Bronchial epithelial cell (primary cell): ENCODE measurements at regions not wholly inside any gene's neighbourhood (a gene's known extent, or its start where the extent isn't known, plus 50 kb on each side); places are given as distances from the start of the nearest gene placed in this dataset.
A peak's percentile ranks its signal among the peaks of the same experiment; 100 is the strongest.

Source experiments
- DNase-seq: peaks from one replicate; pipeline ENCODE4 v3.0.0-alpha.2; 2010; ENCODE audit warnings: low read depth
- FAIRE-seq: peaks from 2 replicates; lab custom pipeline; 2011; peaks lifted over from hg19 to GRCh38; lab: Jason Lieb, UNC
- H3K27me3 ChIP-seq: 2 replicates; pipeline ENCODE4 v1.5.1; 2011; ENCODE audit warnings: low read length; ENCODE audit not compliant: control insufficient read depth, insufficient read depth
- H3K36me3 ChIP-seq: 2 replicates; pipeline ENCODE4 v1.5.1; 2011; ENCODE audit warnings: low read length; ENCODE audit not compliant: control insufficient read depth, insufficient read depth
- H3K4me3 ChIP-seq: 2 replicates; pipeline ENCODE4 v1.5.1; 2011; ENCODE audit warnings: mild to moderate bottlenecking, low read depth, low read length, control low read depth
- TF ChIP-seq, protein P1 (sequence below): IDR thresholded peaks from 2 replicates; pipeline ENCODE4 v1.5.1; 2011; ENCODE audit warnings: mild to moderate bottlenecking, moderate library complexity, low read length, control low read depth, inconsistent platforms; ENCODE audit not compliant: insufficient read depth, severe bottlenecking

DNA sequence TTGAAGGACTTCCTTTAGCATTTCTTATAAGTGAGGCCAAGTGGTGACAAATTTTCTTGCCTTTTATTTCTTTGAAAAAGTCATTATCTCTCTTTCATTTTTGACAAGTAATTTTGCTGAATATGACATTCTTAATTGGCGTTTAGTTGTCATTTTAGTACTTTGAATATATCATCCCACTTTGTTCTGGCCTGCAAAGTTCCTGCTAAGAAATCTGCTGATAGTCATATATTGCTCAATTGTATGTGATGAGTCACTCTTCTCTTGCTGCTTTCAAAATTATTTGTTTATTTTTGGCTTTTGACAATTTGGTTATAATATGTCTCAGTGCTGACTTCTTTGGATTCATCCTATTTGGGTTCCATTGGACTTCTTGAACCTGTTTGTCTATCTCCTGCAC, 312.6 kb downstream of the DUSP10 start:
- no peak overlapping the region for H3K4me3 ChIP-seq
- no peaks in the 10 kb centered on the region for H3K27me3 ChIP-seq
- no peak for FAIRE-seq
- peak; percentile 89 for DNase-seq
- no peaks in the 10 kb centered on the region for H3K36me3 ChIP-seq
- TF ChIP-seq, protein P1, sequence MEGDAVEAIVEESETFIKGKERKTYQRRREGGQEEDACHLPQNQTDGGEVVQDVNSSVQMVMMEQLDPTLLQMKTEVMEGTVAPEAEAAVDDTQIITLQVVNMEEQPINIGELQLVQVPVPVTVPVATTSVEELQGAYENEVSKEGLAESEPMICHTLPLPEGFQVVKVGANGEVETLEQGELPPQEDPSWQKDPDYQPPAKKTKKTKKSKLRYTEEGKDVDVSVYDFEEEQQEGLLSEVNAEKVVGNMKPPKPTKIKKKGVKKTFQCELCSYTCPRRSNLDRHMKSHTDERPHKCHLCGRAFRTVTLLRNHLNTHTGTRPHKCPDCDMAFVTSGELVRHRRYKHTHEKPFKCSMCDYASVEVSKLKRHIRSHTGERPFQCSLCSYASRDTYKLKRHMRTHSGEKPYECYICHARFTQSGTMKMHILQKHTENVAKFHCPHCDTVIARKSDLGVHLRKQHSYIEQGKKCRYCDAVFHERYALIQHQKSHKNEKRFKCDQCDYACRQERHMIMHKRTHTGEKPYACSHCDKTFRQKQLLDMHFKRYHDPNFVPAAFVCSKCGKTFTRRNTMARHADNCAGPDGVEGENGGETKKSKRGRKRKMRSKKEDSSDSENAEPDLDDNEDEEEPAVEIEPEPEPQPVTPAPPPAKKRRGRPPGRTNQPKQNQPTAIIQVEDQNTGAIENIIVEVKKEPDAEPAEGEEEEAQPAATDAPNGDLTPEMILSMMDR, result no peak

GRCh38 chr1:221430152-221430960, 311.5 kb downstream of the DUSP10 start:
- no peaks in the 10 kb centered on the region for H3K27me3 ChIP-seq
- no peak for FAIRE-seq
- no peak overlapping the region for H3K4me3 ChIP-seq
- peak; percentile 82 for DNase-seq
- TF ChIP-seq, protein P1, result no peak
- H3K36me3 ChIP-seq, result no peaks in the 10 kb centered on the region

DNA sequence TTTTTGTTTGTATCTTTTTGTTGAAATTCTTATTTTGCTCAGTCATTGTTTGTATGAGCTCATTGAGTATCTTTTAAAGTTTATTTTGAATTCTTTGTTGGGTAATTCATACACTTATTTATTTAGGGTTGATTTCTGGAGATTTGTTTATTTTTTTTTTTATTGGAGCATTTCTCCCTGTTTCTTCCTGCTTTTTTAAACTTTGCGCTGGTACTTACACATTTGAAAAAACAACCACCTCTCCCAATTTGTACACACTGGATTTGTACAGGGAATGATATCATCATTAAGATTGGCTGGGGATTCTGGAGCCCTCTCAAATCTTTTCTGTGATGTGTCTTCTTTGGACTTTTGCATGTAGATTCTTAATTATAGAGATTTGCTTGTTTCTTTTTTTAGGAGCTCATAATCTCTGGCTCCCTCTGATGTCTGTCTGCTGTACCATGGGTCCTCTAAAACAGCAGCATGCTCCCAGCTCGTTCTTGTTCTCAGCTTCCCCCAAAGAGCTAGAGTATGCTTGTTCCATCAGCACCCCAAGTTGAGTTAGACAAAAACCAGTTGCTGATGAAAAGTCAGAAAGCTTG, 310.7 kb downstream of the DUSP10 start:
- no peaks in the 10 kb centered on the region for H3K27me3 ChIP-seq
- no peak overlapping the region for H3K4me3 ChIP-seq
- H3K36me3 ChIP-seq, result no peaks in the 10 kb centered on the region
- TF ChIP-seq, protein P1, result no peak
- FAIRE-seq (no peak), DNase-seq (no peak)

- Histone ChIP-seq H3K36me3 (no peaks in the 10 kb centered on the region), H3K4me3 (no peak overlapping the region), H3K27me3 (no peaks in the 10 kb centered on the region)
- TF ChIP-seq, protein P1, result no peak
- DNase-seq, result no peak
- FAIRE-seq, result no peak
Observed at GRCh38 chr1:221431961-221432360, 309.9 kb downstream of the DUSP10 start.

GRCh38 chr1:221435504-221435904, 306.4 kb downstream of the DUSP10 start:
- Histone ChIP-seq H3K4me3 (no peak overlapping the region), H3K27me3 (no peaks in the 10 kb centered on the region), H3K36me3 (no peaks in the 10 kb centered on the region)
- TF ChIP-seq, protein P1, result peak; percentile 74
- DNase-seq, result peak; percentile 60
- FAIRE-seq, result no peak
